ENCODE measurements at regions not wholly inside any gene's neighbourhood (a gene's known extent, or its start where the extent isn't known, plus 50 kb on each side); places are given as distances from the start of the nearest gene placed in this dataset.

DNA sequence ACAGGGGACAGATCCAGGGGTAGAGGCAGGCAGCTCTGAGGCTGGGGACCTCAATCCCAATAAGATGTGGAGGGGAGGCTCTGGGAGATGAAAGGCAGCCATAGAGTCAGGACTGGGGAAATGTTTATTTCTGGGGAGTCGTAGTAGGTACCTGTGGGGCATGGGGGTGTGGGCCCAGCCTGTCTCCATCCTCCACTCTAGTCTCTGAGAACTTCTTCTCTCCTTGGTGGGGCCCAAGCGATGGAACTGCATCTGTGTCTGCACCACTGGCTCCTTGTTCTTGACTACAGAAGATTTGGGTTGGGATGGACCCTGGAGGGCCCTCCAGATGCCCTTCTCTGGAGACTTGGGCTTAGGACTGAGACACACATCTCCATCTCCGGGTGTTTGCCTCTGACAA is 953.9 kb upstream of the ZNF722 start:
- H3K27me3 Mint-ChIP-seq (ENCODE audit: low read depth): peaks cover 22% of the 10 kb centered on the region
- TF ChIP-seq, protein P1, sequence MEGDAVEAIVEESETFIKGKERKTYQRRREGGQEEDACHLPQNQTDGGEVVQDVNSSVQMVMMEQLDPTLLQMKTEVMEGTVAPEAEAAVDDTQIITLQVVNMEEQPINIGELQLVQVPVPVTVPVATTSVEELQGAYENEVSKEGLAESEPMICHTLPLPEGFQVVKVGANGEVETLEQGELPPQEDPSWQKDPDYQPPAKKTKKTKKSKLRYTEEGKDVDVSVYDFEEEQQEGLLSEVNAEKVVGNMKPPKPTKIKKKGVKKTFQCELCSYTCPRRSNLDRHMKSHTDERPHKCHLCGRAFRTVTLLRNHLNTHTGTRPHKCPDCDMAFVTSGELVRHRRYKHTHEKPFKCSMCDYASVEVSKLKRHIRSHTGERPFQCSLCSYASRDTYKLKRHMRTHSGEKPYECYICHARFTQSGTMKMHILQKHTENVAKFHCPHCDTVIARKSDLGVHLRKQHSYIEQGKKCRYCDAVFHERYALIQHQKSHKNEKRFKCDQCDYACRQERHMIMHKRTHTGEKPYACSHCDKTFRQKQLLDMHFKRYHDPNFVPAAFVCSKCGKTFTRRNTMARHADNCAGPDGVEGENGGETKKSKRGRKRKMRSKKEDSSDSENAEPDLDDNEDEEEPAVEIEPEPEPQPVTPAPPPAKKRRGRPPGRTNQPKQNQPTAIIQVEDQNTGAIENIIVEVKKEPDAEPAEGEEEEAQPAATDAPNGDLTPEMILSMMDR (IDR thresholded peaks at IDR 0.05): no peak
- TF ChIP-seq, protein P2, sequence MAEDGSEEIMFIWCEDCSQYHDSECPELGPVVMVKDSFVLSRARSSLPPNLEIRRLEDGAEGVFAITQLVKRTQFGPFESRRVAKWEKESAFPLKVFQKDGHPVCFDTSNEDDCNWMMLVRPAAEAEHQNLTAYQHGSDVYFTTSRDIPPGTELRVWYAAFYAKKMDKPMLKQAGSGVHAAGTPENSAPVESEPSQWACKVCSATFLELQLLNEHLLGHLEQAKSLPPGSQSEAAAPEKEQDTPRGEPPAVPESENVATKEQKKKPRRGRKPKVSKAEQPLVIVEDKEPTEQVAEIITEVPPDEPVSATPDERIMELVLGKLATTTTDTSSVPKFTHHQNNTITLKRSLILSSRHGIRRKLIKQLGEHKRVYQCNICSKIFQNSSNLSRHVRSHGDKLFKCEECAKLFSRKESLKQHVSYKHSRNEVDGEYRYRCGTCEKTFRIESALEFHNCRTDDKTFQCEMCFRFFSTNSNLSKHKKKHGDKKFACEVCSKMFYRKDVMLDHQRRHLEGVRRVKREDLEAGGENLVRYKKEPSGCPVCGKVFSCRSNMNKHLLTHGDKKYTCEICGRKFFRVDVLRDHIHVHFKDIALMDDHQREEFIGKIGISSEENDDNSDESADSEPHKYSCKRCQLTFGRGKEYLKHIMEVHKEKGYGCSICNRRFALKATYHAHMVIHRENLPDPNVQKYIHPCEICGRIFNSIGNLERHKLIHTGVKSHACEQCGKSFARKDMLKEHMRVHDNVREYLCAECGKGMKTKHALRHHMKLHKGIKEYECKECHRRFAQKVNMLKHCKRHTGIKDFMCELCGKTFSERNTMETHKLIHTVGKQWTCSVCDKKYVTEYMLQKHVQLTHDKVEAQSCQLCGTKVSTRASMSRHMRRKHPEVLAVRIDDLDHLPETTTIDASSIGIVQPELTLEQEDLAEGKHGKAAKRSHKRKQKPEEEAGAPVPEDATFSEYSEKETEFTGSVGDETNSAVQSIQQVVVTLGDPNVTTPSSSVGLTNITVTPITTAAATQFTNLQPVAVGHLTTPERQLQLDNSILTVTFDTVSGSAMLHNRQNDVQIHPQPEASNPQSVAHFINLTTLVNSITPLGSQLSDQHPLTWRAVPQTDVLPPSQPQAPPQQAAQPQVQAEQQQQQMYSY (CRISPR knock-in tag; IDR thresholded peaks at IDR 0.05): no peak
- TF ChIP-seq, protein P3, sequence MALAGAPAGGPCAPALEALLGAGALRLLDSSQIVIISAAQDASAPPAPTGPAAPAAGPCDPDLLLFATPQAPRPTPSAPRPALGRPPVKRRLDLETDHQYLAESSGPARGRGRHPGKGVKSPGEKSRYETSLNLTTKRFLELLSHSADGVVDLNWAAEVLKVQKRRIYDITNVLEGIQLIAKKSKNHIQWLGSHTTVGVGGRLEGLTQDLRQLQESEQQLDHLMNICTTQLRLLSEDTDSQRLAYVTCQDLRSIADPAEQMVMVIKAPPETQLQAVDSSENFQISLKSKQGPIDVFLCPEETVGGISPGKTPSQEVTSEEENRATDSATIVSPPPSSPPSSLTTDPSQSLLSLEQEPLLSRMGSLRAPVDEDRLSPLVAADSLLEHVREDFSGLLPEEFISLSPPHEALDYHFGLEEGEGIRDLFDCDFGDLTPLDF (CRISPR knock-in tag; IDR thresholded peaks at IDR 0.05): no peak
- TF ChIP-seq MXD4 (CRISPR knock-in tag; IDR thresholded peaks at IDR 0.05; ENCODE audit: borderline replicate concordance): no peak
- TF ChIP-seq, protein P4, sequence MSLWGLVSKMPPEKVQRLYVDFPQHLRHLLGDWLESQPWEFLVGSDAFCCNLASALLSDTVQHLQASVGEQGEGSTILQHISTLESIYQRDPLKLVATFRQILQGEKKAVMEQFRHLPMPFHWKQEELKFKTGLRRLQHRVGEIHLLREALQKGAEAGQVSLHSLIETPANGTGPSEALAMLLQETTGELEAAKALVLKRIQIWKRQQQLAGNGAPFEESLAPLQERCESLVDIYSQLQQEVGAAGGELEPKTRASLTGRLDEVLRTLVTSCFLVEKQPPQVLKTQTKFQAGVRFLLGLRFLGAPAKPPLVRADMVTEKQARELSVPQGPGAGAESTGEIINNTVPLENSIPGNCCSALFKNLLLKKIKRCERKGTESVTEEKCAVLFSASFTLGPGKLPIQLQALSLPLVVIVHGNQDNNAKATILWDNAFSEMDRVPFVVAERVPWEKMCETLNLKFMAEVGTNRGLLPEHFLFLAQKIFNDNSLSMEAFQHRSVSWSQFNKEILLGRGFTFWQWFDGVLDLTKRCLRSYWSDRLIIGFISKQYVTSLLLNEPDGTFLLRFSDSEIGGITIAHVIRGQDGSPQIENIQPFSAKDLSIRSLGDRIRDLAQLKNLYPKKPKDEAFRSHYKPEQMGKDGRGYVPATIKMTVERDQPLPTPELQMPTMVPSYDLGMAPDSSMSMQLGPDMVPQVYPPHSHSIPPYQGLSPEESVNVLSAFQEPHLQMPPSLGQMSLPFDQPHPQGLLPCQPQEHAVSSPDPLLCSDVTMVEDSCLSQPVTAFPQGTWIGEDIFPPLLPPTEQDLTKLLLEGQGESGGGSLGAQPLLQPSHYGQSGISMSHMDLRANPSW (CRISPR knock-in tag; conservative IDR thresholded peaks at IDR 0.05; ENCODE audit: low read depth): no peak
- TF ChIP-seq, protein P5, sequence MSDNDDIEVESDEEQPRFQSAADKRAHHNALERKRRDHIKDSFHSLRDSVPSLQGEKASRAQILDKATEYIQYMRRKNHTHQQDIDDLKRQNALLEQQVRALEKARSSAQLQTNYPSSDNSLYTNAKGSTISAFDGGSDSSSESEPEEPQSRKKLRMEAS (CRISPR knock-in tag; IDR thresholded peaks at IDR 0.05): no peak
- TF ChIP-seq, protein P6, sequence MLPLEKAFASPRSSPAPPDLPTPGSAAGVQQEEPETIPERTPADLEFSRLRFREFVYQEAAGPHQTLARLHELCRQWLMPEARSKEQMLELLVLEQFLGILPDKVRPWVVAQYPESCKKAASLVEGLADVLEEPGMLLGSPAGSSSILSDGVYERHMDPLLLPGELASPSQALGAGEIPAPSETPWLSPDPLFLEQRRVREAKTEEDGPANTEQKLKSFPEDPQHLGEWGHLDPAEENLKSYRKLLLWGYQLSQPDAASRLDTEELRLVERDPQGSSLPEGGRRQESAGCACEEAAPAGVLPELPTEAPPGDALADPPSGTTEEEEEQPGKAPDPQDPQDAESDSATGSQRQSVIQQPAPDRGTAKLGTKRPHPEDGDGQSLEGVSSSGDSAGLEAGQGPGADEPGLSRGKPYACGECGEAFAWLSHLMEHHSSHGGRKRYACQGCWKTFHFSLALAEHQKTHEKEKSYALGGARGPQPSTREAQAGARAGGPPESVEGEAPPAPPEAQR (CRISPR knock-in tag; IDR thresholded peaks at IDR 0.05): no peak
- TF ChIP-seq ELF4 (CRISPR knock-in tag; IDR thresholded peaks at IDR 0.05; ENCODE audit: low read depth): no peak
- no peak for TF ChIP-seq ATF1 (CRISPR knock-in tag; IDR thresholded peaks at IDR 0.05)
- ATAC-seq (no peak), DNase-seq (ENCODE audit: low spot score) (no peak)
- peaks cover 59% of the 10 kb centered on the region for H3K9me3 Mint-ChIP-seq
- POLR2A ChIA-PET: no interaction called here
- H3K36me3 Mint-ChIP-seq: peaks cover 52% of the 10 kb centered on the region
- no peaks in the 10 kb centered on the region for H3K4me1 Mint-ChIP-seq
- CTCF ChIA-PET: no interaction called here
- no peak overlapping the region for H3K4me3 Mint-ChIP-seq
- no peak overlapping the region for H3K27ac Mint-ChIP-seq

DNA sequence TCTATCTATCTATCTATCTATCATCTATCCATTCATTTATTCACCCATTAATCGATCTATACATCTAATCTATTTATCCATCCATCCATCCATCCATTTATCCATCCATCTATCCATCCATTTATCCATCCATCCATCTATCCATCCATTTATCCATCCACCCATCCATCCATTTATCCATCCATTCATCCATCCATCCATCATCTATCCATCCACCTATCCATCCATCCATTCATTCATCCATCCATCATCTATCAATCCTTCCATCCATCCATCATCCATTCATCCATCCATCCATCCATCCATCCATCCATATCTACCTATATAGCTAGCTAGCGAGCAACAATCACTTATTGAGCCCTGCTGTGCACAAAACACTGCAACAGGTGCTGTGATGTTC is 953.1 kb upstream of the ZNF722 start:
- H3K4me1 Mint-ChIP-seq: no peaks in the 10 kb centered on the region
- DNase-seq (ENCODE audit: low spot score): no peak
- H3K9me3 Mint-ChIP-seq: peaks cover 59% of the 10 kb centered on the region
- H3K4me3 Mint-ChIP-seq: no peak overlapping the region
- ChIA-PET POLR2A (no interaction called here), CTCF (no interaction called here)
- H3K27ac Mint-ChIP-seq: no peak overlapping the region
- no peak for ATAC-seq
- H3K27me3 Mint-ChIP-seq (ENCODE audit: low read depth): peaks cover 21% of the 10 kb centered on the region
- peaks cover 54% of the 10 kb centered on the region for H3K36me3 Mint-ChIP-seq
- no peak for TF ChIP-seq EMX1 (CRISPR knock-in tag; IDR thresholded peaks at IDR 0.05)
- TF ChIP-seq, protein P3 (CRISPR knock-in tag; IDR thresholded peaks at IDR 0.05): no peak
- TF ChIP-seq SOX15 (CRISPR knock-in tag; IDR thresholded peaks at IDR 0.05): no peak
- TF ChIP-seq, protein P6 (CRISPR knock-in tag; IDR thresholded peaks at IDR 0.05): no peak
- TF ChIP-seq ZNF671 (CRISPR knock-in tag; IDR thresholded peaks at IDR 0.05): no peak
- TF ChIP-seq ZNF416 (CRISPR knock-in tag; IDR thresholded peaks at IDR 0.05): no peak
- no peak for TF ChIP-seq NFATC4 (CRISPR knock-in tag; IDR thresholded peaks at IDR 0.05)
- TF ChIP-seq GTF2I (CRISPR knock-in tag; conservative IDR thresholded peaks at IDR 0.05): no peak
- no peak for TF ChIP-seq RORB (CRISPR knock-in tag; IDR thresholded peaks at IDR 0.05)
- TF ChIP-seq, protein P7, sequence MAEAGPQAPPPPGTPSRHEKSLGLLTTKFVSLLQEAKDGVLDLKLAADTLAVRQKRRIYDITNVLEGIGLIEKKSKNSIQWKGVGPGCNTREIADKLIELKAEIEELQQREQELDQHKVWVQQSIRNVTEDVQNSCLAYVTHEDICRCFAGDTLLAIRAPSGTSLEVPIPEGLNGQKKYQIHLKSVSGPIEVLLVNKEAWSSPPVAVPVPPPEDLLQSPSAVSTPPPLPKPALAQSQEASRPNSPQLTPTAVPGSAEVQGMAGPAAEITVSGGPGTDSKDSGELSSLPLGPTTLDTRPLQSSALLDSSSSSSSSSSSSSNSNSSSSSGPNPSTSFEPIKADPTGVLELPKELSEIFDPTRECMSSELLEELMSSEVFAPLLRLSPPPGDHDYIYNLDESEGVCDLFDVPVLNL (CRISPR knock-in tag; IDR thresholded peaks at IDR 0.05; ENCODE audit: borderline replicate concordance, low read depth): no peak

All from WTC11 (cell line).